ENCODE measurements at regions not wholly inside any gene's neighbourhood (a gene's known extent, or its start where the extent isn't known, plus 50 kb on each side); places are given as distances from the start of the nearest gene placed in this dataset.

GRCh38 chr10:124346831-124347230 lies 71.9 kb downstream of the OAT start:
- no peak overlapping the region for H3K27ac ChIP-seq (ENCODE audit: insufficient read depth, low read depth, low read length, poor library complexity, severe bottlenecking)
- 92 to 93% methylated on average over 8 of the region's 8 CpGs for WGBS, 2 experiments

GRCh38 chr10:124345521-124345920 lies 73.2 kb downstream of the OAT start:
- Histone ChIP-seq H3K4me1 (ENCODE audit: control insufficient read depth, insufficient read depth, low read length) (no peaks in the 10 kb centered on the region), H3K36me3 (ENCODE audit: control insufficient read depth, insufficient read depth, low read length) (no peaks in the 10 kb centered on the region), H3K4me3 (ENCODE audit: insufficient read depth, low read depth, low read length) (no peak overlapping the region), H3K27ac (ENCODE audit: insufficient read depth, low read depth, low read length, poor library complexity, severe bottlenecking) (no peak overlapping the region), H3K9me3 (ENCODE audit: control insufficient read depth, low read length) (no peaks in the 10 kb centered on the region), H3K27me3 (ENCODE audit: control insufficient read depth, insufficient read depth, low read length, poor library complexity, severe bottlenecking) (no peaks in the 10 kb centered on the region)
- WGBS, 2 experiments = 95 to 97% methylated on average over 8 of the region's 8 CpGs

More at GRCh38 chr10:124346831-124347230, 71.9 kb downstream of the OAT start:
- Histone ChIP-seq H3K36me3 (ENCODE audit: control insufficient read depth, insufficient read depth, low read length) (no peaks in the 10 kb centered on the region), H3K4me3 (ENCODE audit: insufficient read depth, low read depth, low read length) (no peak overlapping the region), H3K4me1 (ENCODE audit: control insufficient read depth, insufficient read depth, low read length) (no peaks in the 10 kb centered on the region), H3K9me3 (ENCODE audit: control insufficient read depth, low read length) (no peaks in the 10 kb centered on the region), H3K27me3 (ENCODE audit: control insufficient read depth, insufficient read depth, low read length, poor library complexity, severe bottlenecking) (no peaks in the 10 kb centered on the region)

- Histone ChIP-seq H3K27me3 (ENCODE audit: control insufficient read depth, insufficient read depth, low read length, poor library complexity, severe bottlenecking) (no peaks in the 10 kb centered on the region), H3K36me3 (ENCODE audit: control insufficient read depth, insufficient read depth, low read length) (no peaks in the 10 kb centered on the region), H3K9me3 (ENCODE audit: control insufficient read depth, low read length) (no peaks in the 10 kb centered on the region), H3K4me1 (ENCODE audit: control insufficient read depth, insufficient read depth, low read length) (no peaks in the 10 kb centered on the region), H3K27ac (ENCODE audit: insufficient read depth, low read depth, low read length, poor library complexity, severe bottlenecking) (no peak overlapping the region), H3K4me3 (ENCODE audit: insufficient read depth, low read depth, low read length) (no peak overlapping the region)
- WGBS, 2 experiments = 89 to 92% methylated on average over 3 of the region's 3 CpGs
These were observed 73.8 kb downstream of the OAT start for GRCh38 chr10:124344931-124345330.

DNA sequence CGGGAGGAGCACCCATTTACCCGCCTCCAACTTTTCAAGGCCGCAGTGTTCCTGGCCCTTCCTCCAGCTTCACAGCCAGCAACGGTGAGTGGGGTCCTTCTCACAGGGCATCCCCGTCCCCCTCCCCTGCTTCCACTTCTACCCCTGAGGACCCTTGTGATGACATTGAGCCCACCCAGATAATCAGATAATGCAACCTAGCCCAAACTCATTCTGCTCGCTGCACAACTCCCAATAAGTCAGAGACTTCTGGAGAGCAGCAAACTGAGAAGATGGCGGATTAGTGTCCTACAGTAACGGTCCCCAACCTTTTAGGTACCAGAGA lies 74.5 kb downstream of the OAT start:
- no peak overlapping the region for H3K27ac ChIP-seq (ENCODE audit: insufficient read depth, low read depth, low read length, poor library complexity, severe bottlenecking)
- H3K27me3 ChIP-seq (ENCODE audit: control insufficient read depth, insufficient read depth, low read length, poor library complexity, severe bottlenecking) = no peaks in the 10 kb centered on the region
- H3K36me3 ChIP-seq (ENCODE audit: control insufficient read depth, insufficient read depth, low read length) = no peaks in the 10 kb centered on the region
- 96 to 97% methylated on average over 8 of the region's 8 CpGs for WGBS, 2 experiments
- H3K4me3 ChIP-seq (ENCODE audit: insufficient read depth, low read depth, low read length) = no peak overlapping the region
- no peaks in the 10 kb centered on the region for H3K9me3 ChIP-seq (ENCODE audit: control insufficient read depth, low read length)
- no peaks in the 10 kb centered on the region for H3K4me1 ChIP-seq (ENCODE audit: control insufficient read depth, insufficient read depth, low read length)

DNA sequence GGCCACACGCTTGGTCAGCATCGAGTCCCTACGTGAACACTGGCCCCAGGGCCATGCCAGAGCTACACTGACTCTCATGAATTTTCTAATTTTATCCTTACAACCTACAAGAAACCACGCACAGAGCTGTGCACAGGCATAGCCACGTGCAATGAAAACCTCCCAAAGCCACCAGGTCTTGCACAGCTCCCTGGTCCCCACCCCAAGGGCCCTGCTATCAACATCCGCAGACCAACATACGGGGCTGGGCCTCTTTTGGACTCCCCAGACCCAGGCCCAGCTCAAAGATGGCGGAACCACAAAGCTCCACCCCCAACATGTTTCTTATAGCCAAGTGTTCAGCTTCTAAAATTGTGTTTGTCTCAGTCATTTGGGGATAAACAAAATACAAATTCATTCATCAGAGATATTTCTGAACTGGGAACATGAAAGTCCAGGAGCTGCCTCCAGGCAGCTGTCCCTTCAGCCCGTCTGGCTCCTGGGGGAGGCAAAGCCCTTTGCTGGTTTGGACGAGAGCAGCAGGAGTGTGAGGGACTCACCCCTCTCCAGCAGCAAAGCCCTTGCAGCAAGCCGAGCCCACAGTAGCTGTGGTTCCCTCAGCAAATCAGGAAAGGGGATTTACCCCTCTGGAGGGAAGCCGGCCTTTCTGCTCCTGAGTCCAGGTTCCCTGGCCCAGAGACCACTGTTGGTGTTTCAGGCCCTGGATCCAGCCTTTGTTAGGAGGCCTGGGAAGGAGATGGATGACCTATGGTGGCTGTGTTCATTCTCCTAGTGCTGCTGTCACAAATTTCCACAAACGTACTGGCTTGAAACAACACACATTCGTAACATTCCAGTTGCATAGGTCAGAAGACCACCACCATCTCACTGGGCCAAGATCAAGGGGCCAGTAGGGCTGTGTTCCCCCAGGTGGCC lies 75.1 kb downstream of the OAT start:
- Histone ChIP-seq H3K27ac (ENCODE audit: insufficient read depth, low read depth, low read length, poor library complexity, severe bottlenecking) (no peak overlapping the region), H3K4me1 (ENCODE audit: control insufficient read depth, insufficient read depth, low read length) (no peaks in the 10 kb centered on the region), H3K9me3 (ENCODE audit: control insufficient read depth, low read length) (no peaks in the 10 kb centered on the region), H3K27me3 (ENCODE audit: control insufficient read depth, insufficient read depth, low read length, poor library complexity, severe bottlenecking) (no peaks in the 10 kb centered on the region), H3K36me3 (ENCODE audit: control insufficient read depth, insufficient read depth, low read length) (no peaks in the 10 kb centered on the region), H3K4me3 (ENCODE audit: insufficient read depth, low read depth, low read length) (no peak overlapping the region)
- WGBS, 2 experiments = 90 to 92% methylated on average over 14 of the region's 14 CpGs

GRCh38 chr10:124342821-124343170 lies 75.9 kb downstream of the OAT start:
- Histone ChIP-seq H3K27me3 (ENCODE audit: control insufficient read depth, insufficient read depth, low read length, poor library complexity, severe bottlenecking) (no peaks in the 10 kb centered on the region), H3K4me1 (ENCODE audit: control insufficient read depth, insufficient read depth, low read length) (no peaks in the 10 kb centered on the region), H3K36me3 (ENCODE audit: control insufficient read depth, insufficient read depth, low read length) (no peaks in the 10 kb centered on the region), H3K27ac (ENCODE audit: insufficient read depth, low read depth, low read length, poor library complexity, severe bottlenecking) (no peak overlapping the region), H3K4me3 (ENCODE audit: insufficient read depth, low read depth, low read length) (no peak overlapping the region), H3K9me3 (ENCODE audit: control insufficient read depth, low read length) (no peaks in the 10 kb centered on the region)
- 93% methylated on average over 5 of the region's 5 CpGs for WGBS, 2 experiments

- Histone ChIP-seq H3K9me3 (ENCODE audit: control insufficient read depth, low read length) (no peaks in the 10 kb centered on the region), H3K4me3 (ENCODE audit: insufficient read depth, low read depth, low read length) (no peak overlapping the region), H3K36me3 (ENCODE audit: control insufficient read depth, insufficient read depth, low read length) (no peaks in the 10 kb centered on the region), H3K27me3 (ENCODE audit: control insufficient read depth, insufficient read depth, low read length, poor library complexity, severe bottlenecking) (no peaks in the 10 kb centered on the region), H3K4me1 (ENCODE audit: control insufficient read depth, insufficient read depth, low read length) (no peaks in the 10 kb centered on the region), H3K27ac (ENCODE audit: insufficient read depth, low read depth, low read length, poor library complexity, severe bottlenecking) (no peak overlapping the region)
- WGBS, 2 experiments = 94% methylated on average over 15 of the region's 15 CpGs
These were observed 76.4 kb downstream of the OAT start for GRCh38 chr10:124342136-124342820.

GRCh38 chr10:124341768-124342135 lies 77.0 kb downstream of the OAT start:
- Histone ChIP-seq H3K9me3 (ENCODE audit: control insufficient read depth, low read length) (no peaks in the 10 kb centered on the region), H3K27me3 (ENCODE audit: control insufficient read depth, insufficient read depth, low read length, poor library complexity, severe bottlenecking) (no peaks in the 10 kb centered on the region), H3K27ac (ENCODE audit: insufficient read depth, low read depth, low read length, poor library complexity, severe bottlenecking) (no peak overlapping the region), H3K4me3 (ENCODE audit: insufficient read depth, low read depth, low read length) (no peak overlapping the region), H3K4me1 (ENCODE audit: control insufficient read depth, insufficient read depth, low read length) (no peaks in the 10 kb centered on the region), H3K36me3 (ENCODE audit: control insufficient read depth, insufficient read depth, low read length) (no peaks in the 10 kb centered on the region)
- WGBS, 2 experiments = 89 to 90% methylated on average over 3 of the region's 3 CpGs

- no peak overlapping the region for H3K27ac ChIP-seq (ENCODE audit: insufficient read depth, low read depth, low read length, poor library complexity, severe bottlenecking)
- 92 to 94% methylated on average over 10 of the region's 10 CpGs for WGBS, 2 experiments
- no peaks in the 10 kb centered on the region for H3K4me1 ChIP-seq (ENCODE audit: control insufficient read depth, insufficient read depth, low read length)
- H3K36me3 ChIP-seq (ENCODE audit: control insufficient read depth, insufficient read depth, low read length) = no peaks in the 10 kb centered on the region
- H3K9me3 ChIP-seq (ENCODE audit: control insufficient read depth, low read length) = no peaks in the 10 kb centered on the region
- no peaks in the 10 kb centered on the region for H3K27me3 ChIP-seq (ENCODE audit: control insufficient read depth, insufficient read depth, low read length, poor library complexity, severe bottlenecking)
- H3K4me3 ChIP-seq (ENCODE audit: insufficient read depth, low read depth, low read length) = no peak overlapping the region
These were observed 78.5 kb downstream of the OAT start for GRCh38 chr10:124340033-124340760.
